ENCODE measurements at regions not wholly inside any gene's neighbourhood (a gene's known extent, or its start where the extent isn't known, plus 50 kb on each side); places are given as distances from the start of the nearest gene placed in this dataset.

DNA sequence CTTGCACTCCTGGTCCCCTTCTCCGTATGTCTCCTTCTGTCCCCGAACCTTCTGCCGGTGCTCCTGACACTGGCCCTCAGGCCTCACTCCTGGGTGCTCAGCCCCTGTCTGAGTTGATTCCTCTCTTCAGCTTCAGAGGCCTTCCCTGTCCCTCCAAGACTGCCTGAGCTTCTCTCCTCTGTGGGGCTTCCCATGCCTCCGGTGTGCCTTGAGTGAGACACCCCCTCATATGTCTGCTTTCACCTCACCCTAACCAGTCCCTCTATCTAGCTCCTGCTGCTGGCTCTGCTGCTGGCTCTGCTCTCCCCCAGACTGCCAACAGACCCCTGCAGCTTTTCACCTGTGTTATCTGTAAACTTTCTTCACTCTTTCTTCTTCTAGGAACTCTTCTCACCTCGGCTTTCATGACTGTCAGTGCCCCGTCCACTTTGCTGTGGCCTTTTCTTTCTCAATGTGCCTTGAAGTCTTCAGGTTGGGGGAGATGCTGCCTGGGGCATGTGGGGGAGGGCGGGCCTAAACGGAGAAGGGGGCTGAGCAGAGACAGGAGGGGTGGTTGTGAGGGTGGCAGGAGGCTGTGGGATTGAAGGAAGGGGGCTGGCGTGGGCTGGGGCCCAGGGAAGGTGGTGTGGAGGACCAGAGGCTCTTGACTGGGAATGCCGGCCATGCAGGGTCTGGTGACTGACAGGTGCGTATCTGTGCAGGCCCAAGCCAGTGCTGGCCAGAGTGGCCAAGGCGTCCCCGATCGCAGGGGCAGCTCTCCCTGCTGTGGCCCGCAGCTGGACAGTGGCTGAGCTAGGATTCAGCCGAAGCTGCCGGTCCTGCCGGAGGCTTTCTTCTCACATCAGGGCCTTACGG lies 81.3 kb downstream of the METRNL start:
- Histone ChIP-seq H3K36me3 (ENCODE audit: insufficient read depth, low read length) (no peaks in the 10 kb centered on the region), H4K20me1 (ENCODE audit: insufficient read depth, low read length) (no peaks in the 10 kb centered on the region), H2AFZ (ENCODE audit: low read length) (no peak overlapping the region), H3K4me3 (ENCODE audit: low read depth, low read length, poor library complexity, severe bottlenecking) (no peak overlapping the region), H3K4me2 (ENCODE audit: low read length) (no peak overlapping the region), H3K79me2 (ENCODE audit: insufficient read depth, low read depth, low read length) (no peaks in the 10 kb centered on the region), H3K27ac (ENCODE audit: low read depth, low read length, poor library complexity, severe bottlenecking) (no peak overlapping the region), H3K9me2 (ENCODE audit: insufficient read depth, low read length) (no peaks in the 10 kb centered on the region), H3K9me3 (ENCODE audit: low read length) (no peaks in the 10 kb centered on the region), H3K4me1 (ENCODE audit: insufficient read depth, low read length, poor library complexity, severe bottlenecking) (no peaks in the 10 kb centered on the region)
- CTCF ChIA-PET (ENCODE audit: unreplicated experiment): no interaction called here
- no TSS peak for BruUV-seq (replicated peaks)
- intact Hi-C loops (cut with micrococcal nuclease; ENCODE audit: unreplicated experiment): no loop called here
- DNase-seq (ENCODE audit: low spot score): no peak
- POLR2A ChIA-PET: no interaction called here
- TF ChIP-seq EZH2phosphoT487 (IDR thresholded peaks at IDR 0.05; ENCODE audit: borderline replicate concordance, low read depth, low read length): no peak
- TF ChIP-seq, protein P1, sequence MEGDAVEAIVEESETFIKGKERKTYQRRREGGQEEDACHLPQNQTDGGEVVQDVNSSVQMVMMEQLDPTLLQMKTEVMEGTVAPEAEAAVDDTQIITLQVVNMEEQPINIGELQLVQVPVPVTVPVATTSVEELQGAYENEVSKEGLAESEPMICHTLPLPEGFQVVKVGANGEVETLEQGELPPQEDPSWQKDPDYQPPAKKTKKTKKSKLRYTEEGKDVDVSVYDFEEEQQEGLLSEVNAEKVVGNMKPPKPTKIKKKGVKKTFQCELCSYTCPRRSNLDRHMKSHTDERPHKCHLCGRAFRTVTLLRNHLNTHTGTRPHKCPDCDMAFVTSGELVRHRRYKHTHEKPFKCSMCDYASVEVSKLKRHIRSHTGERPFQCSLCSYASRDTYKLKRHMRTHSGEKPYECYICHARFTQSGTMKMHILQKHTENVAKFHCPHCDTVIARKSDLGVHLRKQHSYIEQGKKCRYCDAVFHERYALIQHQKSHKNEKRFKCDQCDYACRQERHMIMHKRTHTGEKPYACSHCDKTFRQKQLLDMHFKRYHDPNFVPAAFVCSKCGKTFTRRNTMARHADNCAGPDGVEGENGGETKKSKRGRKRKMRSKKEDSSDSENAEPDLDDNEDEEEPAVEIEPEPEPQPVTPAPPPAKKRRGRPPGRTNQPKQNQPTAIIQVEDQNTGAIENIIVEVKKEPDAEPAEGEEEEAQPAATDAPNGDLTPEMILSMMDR (conservative IDR thresholded peaks at IDR 0.05; ENCODE audit: low read length): no peak

DNA sequence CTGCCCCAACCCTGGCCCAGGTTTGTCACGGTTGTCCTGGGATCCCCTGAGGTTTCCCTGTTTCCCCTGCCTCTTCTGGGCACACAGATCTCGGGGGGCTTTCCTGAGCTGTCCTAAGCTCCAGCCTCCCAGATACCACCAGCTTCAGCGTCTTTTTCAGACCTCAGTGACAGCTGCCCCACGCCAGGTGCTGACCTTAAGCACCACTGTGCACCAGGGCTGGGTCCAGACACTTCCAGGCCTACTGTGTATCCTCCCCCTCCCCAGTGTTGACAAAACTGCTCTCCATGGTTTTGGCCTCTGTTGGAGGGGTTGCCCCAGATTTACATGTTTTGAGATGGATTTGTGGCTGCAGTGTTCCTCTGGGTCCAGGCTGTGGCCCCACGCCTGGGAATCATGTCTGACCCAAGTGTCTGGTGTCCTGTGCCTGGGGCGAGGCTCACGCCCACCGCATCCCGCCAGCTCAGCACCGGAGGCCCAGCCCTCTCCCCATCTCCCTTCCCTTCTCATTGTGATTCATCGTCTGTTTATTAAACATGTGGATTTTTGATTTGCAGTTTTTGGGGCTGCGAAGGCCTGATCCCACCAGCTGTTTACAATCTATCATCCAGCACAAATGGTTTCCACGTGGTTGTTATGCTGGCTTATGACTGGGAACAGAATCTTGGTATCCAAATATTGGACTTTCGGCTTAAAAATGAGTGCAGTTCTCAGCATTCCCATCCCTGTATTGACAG lies 82.1 kb downstream of the METRNL start:
- no peak for DNase-seq (ENCODE audit: low spot score)
- no peaks in the 10 kb centered on the region for H4K20me1 ChIP-seq (ENCODE audit: insufficient read depth, low read length)
- no peaks in the 10 kb centered on the region for H3K79me2 ChIP-seq (ENCODE audit: insufficient read depth, low read depth, low read length)
- H3K9me3 ChIP-seq (ENCODE audit: low read length): no peaks in the 10 kb centered on the region
- CTCF ChIA-PET (ENCODE audit: unreplicated experiment): no interaction called here
- H3K27ac ChIP-seq (ENCODE audit: low read depth, low read length, poor library complexity, severe bottlenecking): no peak overlapping the region
- POLR2A ChIA-PET: interaction anchor here (0.6 to 0.7 kb wide), 2 partner anchors 9 to 389 kb away, joined by 3 read pairs; no protein-coding TSS in a partner anchor
- no peak overlapping the region for H3K4me2 ChIP-seq (ENCODE audit: low read length)
- no peak overlapping the region for H3K4me3 ChIP-seq (ENCODE audit: low read depth, low read length, poor library complexity, severe bottlenecking)
- intact Hi-C loops (cut with micrococcal nuclease; ENCODE audit: unreplicated experiment): no loop called here
- no peak overlapping the region for H2AFZ ChIP-seq (ENCODE audit: low read length)
- no peaks in the 10 kb centered on the region for H3K36me3 ChIP-seq (ENCODE audit: insufficient read depth, low read length)
- H3K4me1 ChIP-seq (ENCODE audit: insufficient read depth, low read length, poor library complexity, severe bottlenecking): no peaks in the 10 kb centered on the region
- H3K9me2 ChIP-seq (ENCODE audit: insufficient read depth, low read length): no peaks in the 10 kb centered on the region
- no peak for TF ChIP-seq EZH2phosphoT487 (IDR thresholded peaks at IDR 0.05; ENCODE audit: borderline replicate concordance, low read depth, low read length)
- TF ChIP-seq, protein P1 (conservative IDR thresholded peaks at IDR 0.05; ENCODE audit: low read length): no peak
- BruUV-seq (replicated peaks): no TSS peak

All from OCI-LY7 (cell line).